ENCODE measurements at regions not wholly inside any gene's neighbourhood (a gene's known extent, or its start where the extent isn't known, plus 50 kb on each side); places are given as distances from the start of the nearest gene placed in this dataset.

GRCh38 chr1:55825461-55825860, 610.3 kb upstream of the USP24 start:
- no peak overlapping the region for H2AFZ ChIP-seq (ENCODE audit: control insufficient read depth, low read depth, low read length)
- intact Hi-C loops (cut with micrococcal nuclease; ENCODE audit: unreplicated experiment) (no loop called here), in situ Hi-C loops (cut with MboI) (no loop called here)
- no peaks in the 10 kb centered on the region for H3K9me3 ChIP-seq (replicated peaks; ENCODE audit: control insufficient read depth, insufficient read depth, low read length)
- SMC1A ChIA-PET (ENCODE audit: uncharacterized antibody, unreplicated experiment) = interaction anchor here (0.7 to 1.9 kb wide), 3 partner anchors 9 to 311 kb away, joined by 3 to 4 read pairs (median 4); no protein-coding TSS in a partner anchor
- H3K27ac ChIP-seq (ENCODE audit: control insufficient read depth, insufficient read depth) = no peak overlapping the region
- no peaks in the 10 kb centered on the region; a peak in 1 of 4 replicates for H3K27me3 ChIP-seq (replicated peaks in 1 of 2; ENCODE audit: control insufficient read depth in 2 of 2, insufficient read depth in 2 of 2, low read length in 1 of 2)
- CTCF ChIA-PET = interaction anchor here (1.0 kb wide), 1 partner anchor 759 kb away, joined by 3 read pairs; no protein-coding TSS in a partner anchor
- H3K79me2 ChIP-seq (ENCODE audit: control insufficient read depth, insufficient read depth, low read length) = no peaks in the 10 kb centered on the region
- RAD21 ChIA-PET (ENCODE audit: unreplicated experiment) = no interaction called here
- H3K4me1 ChIP-seq (ENCODE audit: control insufficient read depth, insufficient read depth, low read length) = no peaks in the 10 kb centered on the region
- H3K9ac ChIP-seq (ENCODE audit: control insufficient read depth, insufficient read depth, low read length) = no peak overlapping the region
- BruUV-seq (replicated peaks) = no TSS peak
- ATAC-seq (no peak), FAIRE-seq (no peak), DNase-seq (ENCODE audit: low read depth, low spot score) (no peak)
- no peaks in the 10 kb centered on the region for H3K36me3 ChIP-seq (ENCODE audit: control insufficient read depth in 2 of 2, insufficient read depth in 2 of 2, low read length in 1 of 2)
- no peak overlapping the region for H3K4me2 ChIP-seq (ENCODE audit: control insufficient read depth, insufficient read depth)
- H4K20me1 ChIP-seq (ENCODE audit: control insufficient read depth, insufficient read depth) = no peaks in the 10 kb centered on the region
- 0% methylated on average over 1 of the region's 1 CpG for WGBS (ENCODE audit: insufficient coverage, insufficient replicate concordance, low lambda C conversion rate, missing lambda C conversion rate)
- POLR2A ChIA-PET = no interaction called here
- TF ChIP-seq E4F1 (IDR thresholded peaks at IDR 0.05; ENCODE audit: borderline replicate concordance, partially characterized antibody) (no peak), BACH1 (IDR thresholded peaks at IDR 0.05; ENCODE audit: borderline replicate concordance) (no peak), MEF2B (IDR thresholded peaks at IDR 0.05; ENCODE audit: partially characterized antibody, poor library complexity, severe bottlenecking) (no peak), PBX3 (IDR thresholded peaks at IDR 0.05; ENCODE audit: insufficient replicate concordance, low read depth, low read length) (no peak), MLLT1 (IDR thresholded peaks at IDR 0.05) (no peak), PML (IDR thresholded peaks at IDR 0.05; ENCODE audit: low read length) (no peak), HDAC6 (IDR thresholded peaks at IDR 0.05; ENCODE audit: unreplicated experiment) (no peak), SUZ12 (IDR thresholded peaks at IDR 0.05; ENCODE audit: unreplicated experiment) (no peak), HCFC1 (IDR thresholded peaks at IDR 0.05; ENCODE audit: low read length) (no peak), ZZZ3 (IDR thresholded peaks at IDR 0.05; ENCODE audit: control insufficient read depth, insufficient read length, low read depth) (no peak), IRF4 (IDR thresholded peaks at IDR 0.05; ENCODE audit: low read depth, low read length) (no peak), CHD4 (IDR thresholded peaks at IDR 0.05) (no peak), ATF7 (IDR thresholded peaks at IDR 0.05; ENCODE audit: low read depth) (no peak), SREBF1 (IDR thresholded peaks at IDR 0.05; ENCODE audit: low read length) (no peak), RAD21 (IDR thresholded peaks at IDR 0.05; ENCODE audit: insufficient read depth, low read depth, low read length) (no peak), BHLHE40 (IDR thresholded peaks at IDR 0.05; ENCODE audit: borderline replicate concordance in 1 of 2, low read depth in 2 of 2, low read length in 1 of 2) (no peak), NFIC (IDR thresholded peaks at IDR 0.05; ENCODE audit: low read depth, low read length) (no peak), ETV6 (conservative IDR thresholded peaks at IDR 0.05 in 1 of 2, IDR thresholded peaks at IDR 0.05 in 1 of 2; ENCODE audit: borderline replicate concordance in 1 of 2, low read depth in 1 of 2) (no peak), MTA3 (IDR thresholded peaks at IDR 0.05; ENCODE audit: borderline replicate concordance, low read length) (no peak)
- no peak overlapping the region for H3K4me3 ChIP-seq
